Astrocyte (in vitro differentiated cells and primary cell): ENCODE measurements at regions not wholly inside any gene's neighbourhood (a gene's known extent, or its start where the extent isn't known, plus 50 kb on each side); places are given as distances from the start of the nearest gene placed in this dataset.

ENCODE experiments used
- CTCF ChIP-seq: IDR thresholded peaks from 2 replicates; pipeline ENCODE4 v1.5.1; 2011; ENCODE audit warnings: low read depth, mild to moderate bottlenecking, inconsistent platforms, low read length, moderate library complexity; ENCODE audit not compliant: insufficient read depth
- EZH2 ChIP-seq: IDR thresholded peaks from 2 replicates; pipeline ENCODE4 v1.6.1; 2012; ENCODE audit warnings: mild to moderate bottlenecking, low read length, inconsistent platforms; ENCODE audit not compliant: insufficient read depth

- TF ChIP-seq CTCF (no peak), EZH2 (no peak)
Observed at GRCh38 chr6:144395826-144396225, 110.7 kb downstream of the UTRN start.
